ENCODE measurements at regions not wholly inside any gene's neighbourhood (a gene's known extent, or its start where the extent isn't known, plus 50 kb on each side); places are given as distances from the start of the nearest gene placed in this dataset.
A peak's percentile ranks its signal among the peaks of the same experiment; 100 is the strongest.

- DNase-seq (ENCODE audit: low read depth), result no peak
These were observed 253.9 kb downstream of the SEC14L1 start for GRCh38 chr17:77394540-77395295.

- no peak for DNase-seq (ENCODE audit: low read depth)
These were observed 254.8 kb downstream of the SEC14L1 start for GRCh38 chr17:77395501-77396048.

DNA sequence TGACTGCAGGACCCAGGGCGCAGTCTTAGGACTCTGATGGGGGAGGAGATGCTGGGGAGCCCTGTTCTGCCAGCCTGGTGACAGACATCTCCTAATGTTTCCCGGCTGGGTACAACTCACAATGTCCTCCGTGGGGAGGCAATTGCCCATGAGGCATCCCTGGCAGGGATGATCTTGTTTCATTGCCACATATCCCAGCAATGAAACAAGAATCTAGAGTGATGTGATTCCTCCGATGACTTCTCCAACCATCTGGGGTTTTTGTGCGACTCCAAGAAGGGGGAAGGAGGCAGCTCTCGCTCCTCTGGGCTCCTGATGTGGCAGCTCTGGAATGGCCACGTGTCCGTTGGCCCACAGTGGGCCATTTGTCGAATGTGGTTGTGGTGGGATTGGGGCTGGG is 255.8 kb downstream of the SEC14L1 start:
- DNase-seq (ENCODE audit: low read depth), result no peak

DNA sequence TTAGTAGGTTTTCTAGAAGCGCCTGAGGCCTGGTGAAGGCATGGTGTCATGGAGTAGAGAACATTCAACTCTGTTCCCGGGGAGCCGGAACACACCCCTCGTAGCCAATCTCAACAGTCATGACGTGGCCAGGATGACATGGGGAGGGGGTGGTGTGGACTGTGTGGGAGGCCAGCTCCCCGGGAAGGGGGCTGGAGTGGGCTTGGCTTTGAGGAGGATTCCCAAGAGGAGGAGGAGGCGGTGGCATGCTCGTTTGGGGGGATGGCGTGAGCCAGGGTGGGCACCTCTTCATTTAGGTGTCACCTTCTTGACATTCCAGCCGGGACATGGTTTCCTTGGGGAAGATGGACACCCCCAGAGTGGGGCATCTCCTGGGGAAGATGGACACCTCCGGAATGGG is 257.5 kb downstream of the SEC14L1 start:
- no peak for DNase-seq (ENCODE audit: low read depth)

- DNase-seq (ENCODE audit: low read depth), result no peak
These were observed 258.7 kb downstream of the SEC14L1 start for GRCh38 chr17:77399319-77399957.

GRCh38 chr17:77400445-77400870 is 259.7 kb downstream of the SEC14L1 start:
- DNase-seq (ENCODE audit: low read depth), result peak; percentile 53

GRCh38 chr17:77402159-77402731 is 261.5 kb downstream of the SEC14L1 start:
- DNase-seq (ENCODE audit: low read depth), result no peak

DNA sequence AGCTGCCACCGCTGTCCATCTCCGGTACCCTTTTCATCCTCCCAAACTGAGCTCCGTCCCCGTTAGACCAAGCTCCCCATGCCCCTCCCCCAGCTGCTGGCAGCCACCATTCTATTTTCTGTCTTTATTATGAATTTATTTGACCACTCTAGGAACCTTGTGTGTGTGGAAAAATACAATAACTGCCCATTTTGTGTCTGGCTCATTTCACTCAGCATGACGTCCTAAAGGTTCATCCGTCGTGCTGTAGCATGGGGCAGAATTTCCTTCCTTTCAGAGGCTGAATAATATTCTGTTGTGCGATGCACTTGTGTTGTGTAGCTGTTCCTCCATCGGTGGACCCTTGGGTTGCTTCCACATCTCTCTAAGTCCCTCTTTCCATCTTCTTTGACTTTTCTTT is 263.1 kb downstream of the SEC14L1 start:
- no peak for DNase-seq (ENCODE audit: low read depth)

DNA sequence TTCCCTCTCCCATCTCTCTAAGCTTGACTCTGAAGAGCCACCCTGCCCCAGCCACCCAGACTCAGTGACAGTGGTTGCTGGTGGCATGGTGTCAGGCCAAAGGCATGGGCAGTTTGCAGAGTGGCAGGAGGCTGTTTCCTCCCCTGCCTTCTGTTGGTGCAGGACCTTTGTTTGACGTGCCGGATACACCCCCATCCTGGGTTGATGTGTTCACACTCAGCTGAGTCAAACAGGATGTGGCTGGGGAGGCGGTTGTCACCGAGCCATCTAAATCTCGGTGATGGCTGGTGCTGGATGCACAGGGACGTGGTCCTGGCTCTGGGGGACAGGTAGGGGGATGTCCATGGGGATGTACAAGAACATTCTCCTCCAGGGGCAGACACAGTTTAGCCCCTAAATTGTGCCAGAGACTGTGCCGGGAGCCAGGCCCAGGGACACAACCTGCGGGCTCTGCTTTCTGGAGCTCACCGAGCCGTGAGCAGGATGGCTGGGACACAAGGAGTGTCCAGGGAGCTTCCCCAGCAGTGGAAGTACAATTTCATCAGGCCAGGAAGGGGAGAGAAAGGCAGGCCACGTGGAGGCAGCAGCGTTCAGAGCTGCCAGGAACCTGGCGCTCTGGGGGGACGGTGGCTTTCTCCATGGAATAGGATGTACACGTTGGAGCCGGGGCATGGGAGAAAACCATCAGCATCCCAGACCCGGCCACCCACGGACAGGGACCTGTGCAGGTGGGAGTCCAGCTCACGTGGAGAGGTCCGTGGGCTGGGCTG is 264.2 kb downstream of the SEC14L1 start:
- DNase-seq (ENCODE audit: low read depth), result peak; percentile 78

DNA sequence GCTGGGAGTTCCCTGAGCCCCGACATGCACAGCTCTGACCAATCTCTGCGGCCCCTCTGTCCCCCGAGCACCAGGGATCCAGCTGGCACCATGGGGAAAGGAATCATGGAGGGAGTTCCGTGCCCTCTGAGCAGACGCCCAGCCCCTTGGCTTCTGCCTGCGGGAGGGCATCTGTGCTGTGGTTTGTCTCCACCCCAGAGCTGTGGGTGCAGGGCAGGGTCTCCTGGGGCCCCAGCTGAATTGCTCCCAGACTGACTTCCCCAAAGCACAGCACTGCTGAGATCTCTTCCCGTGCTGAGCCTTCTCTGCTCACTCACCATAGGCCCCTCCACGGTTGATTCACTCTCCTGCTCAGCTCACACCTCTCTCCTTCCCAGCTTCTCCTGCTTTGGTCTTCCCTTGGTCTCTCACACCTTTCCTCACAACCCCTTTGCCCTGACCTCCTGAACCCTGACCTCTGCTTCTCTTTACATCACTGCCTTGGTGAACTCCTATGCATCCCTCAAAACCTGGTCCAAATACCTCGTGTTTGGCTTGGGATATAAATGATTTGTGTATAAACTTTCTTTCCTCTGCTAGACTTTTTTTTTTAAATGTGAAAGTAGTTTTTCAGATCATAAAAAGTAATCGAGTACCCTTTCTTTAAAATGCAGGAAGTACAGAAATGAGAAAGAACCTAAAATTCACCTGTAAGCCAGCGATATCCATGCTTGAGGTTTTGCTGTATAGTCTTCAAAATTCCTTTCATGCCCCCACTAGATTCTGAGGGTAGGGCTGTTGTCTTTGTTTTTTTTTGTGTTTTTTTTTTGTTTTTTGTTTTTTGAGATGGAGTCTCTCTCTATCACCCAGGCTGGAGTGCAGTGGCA is 265.3 kb downstream of the SEC14L1 start:
- no peak for DNase-seq (ENCODE audit: low read depth)

DNA sequence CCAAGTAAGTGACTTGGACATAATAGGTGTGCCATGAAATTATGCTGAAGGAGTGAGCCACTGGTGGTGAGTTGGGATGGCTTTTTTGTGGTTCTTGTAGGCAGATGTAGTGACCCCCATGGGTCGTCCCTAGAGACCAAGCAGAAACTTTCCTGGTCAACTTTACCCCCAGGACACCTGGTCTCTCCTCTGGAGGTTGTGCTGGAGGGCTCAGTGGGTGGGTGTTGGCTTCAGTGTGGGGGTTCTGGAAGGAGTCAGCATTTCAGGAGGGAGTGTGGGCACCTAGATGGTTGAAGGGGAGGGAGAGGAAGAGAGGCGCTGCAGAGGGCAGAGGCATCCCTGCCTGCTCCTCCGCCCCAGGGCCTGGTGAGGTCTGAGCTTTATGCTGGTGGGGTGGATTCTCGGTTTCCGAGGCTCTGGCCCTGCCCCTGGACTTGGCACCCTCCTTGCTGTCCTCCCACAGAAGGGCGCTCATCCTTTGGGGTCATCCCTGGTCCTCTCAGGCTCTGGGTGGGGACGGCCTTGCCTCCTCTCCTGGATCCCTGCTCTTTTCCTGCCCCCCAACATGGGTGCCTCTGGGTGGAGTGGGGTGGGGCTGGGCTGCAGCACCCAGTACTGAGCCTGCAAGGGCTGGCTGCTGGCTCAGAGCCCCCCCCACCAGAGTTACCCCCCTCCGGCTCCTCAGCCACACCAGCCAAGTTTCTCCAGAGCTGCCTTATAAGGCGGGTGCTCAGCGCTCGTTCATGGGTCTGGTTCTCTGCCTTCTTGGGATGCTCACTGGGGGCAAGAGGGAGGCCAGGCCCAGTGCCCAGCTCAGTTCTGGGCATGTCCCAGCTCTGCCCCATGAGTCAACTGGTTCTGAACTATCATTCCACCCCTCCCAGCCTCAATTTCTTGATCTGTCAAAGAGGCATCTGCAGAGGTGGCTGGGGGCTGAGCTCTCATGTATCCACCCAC is 266.8 kb downstream of the SEC14L1 start:
- DNase-seq (ENCODE audit: low read depth), result no peak

DNA sequence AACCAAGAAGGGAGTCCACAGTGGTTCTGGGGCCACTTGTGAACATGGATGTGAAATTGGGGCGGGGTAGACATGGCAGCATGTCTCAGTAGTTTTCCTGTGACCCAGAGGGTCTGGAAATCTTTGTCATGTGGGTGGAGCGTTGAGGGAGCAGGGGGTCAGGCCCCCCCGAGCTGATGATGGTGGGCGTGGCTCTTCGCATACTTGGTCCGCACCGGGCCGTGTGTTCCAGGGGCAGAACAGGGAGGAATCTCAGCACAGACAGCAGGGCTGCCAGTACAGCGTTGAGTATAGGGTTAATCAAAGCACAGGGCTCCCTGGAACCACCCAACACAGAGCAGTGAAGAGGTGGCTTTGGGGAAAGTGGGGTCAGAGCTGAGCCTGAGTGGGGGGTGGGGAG is 267.5 kb downstream of the SEC14L1 start:
- DNase-seq (ENCODE audit: low read depth), result no peak

GRCh38 chr17:77409282-77410161 is 268.8 kb downstream of the SEC14L1 start:
- no peak for DNase-seq (ENCODE audit: low read depth)

GRCh38 chr17:77410470-77410869 is 269.7 kb downstream of the SEC14L1 start:
- no peak for DNase-seq (ENCODE audit: low read depth)

DNA sequence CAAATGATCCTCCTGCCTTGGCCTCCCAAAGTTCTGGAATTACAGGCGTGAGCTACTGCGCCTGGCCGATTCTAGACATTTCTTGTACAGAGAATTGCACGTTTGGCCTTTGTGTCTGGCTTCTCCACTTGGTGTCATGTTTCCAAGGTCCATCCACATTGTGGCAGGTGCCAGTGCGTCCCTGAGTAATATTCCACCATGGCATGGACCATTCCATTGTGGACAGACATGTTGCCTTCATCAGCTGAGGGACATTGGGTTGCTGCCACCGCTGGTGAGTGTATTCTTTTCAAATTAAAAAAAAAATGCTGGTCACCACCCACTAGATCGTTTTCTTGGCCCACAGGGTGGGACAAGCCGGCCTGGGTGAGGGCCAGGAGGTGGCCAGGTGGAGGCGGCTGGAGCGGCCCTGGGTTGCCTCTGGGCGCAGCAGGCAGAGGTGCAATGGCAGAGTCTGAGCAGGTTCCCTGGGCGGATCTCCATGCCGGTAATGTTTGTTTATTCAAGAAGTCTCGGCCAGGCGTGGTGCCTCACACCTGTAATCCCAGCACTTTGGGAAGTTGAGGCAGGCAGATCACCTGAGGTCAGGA is 274.1 kb downstream of the SEC14L1 start:
- DNase-seq (ENCODE audit: low read depth), result no peak

DNA sequence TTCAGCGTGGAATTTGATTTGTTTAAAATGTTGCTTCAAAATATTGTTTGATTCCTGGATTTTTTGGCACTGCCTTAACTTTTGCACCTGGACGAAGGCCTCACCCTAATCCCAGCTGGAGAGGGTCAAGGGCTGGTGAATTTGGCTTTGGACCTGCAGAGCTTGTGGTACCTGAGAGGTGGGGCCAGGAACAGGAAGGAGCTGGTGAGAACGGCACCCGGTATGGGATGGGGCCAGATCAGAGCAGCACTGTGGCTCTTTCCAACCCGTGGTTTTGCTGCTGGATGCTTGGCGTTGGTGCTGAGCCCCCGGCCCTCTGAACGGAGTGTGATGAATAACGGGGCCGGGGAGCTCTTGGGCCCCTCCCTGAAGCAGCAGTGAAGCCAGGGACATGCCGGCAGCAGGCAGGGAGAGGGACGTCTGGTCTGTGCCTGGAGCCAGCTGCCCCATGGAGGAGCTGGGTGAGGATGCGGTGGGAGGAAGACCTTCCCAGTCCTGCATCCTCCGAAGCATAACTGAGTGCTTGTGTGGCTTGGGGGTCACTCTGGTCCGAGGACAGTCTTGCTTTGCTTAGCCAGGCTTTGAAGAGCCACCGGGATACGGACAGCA is 275.4 kb downstream of the SEC14L1 start:
- DNase-seq (ENCODE audit: low read depth), result no peak

- no peak for DNase-seq (ENCODE audit: low read depth)
These were observed 276.8 kb downstream of the SEC14L1 start for GRCh38 chr17:77417575-77417974.

DNA sequence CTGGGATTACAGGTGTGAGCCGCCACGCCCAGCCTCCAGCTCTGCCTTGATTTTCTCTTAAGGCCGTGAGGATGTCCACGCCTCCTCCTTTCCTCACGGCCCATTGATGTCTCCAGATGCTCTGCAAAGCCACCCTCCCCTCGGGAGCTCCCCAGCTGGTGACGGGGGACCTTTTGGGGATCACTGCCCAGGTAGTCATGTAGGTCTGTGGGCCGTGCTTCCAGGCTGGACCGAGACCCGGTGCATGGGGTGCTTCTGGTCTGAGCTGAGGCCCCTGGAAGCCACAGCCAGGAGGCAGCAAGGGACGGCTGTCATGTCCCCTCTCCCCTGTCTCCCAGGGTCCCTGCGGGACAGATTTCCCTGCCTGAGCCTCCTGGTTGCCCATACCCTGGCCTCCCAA is 277.8 kb downstream of the SEC14L1 start:
- no peak for DNase-seq (ENCODE audit: low read depth)
